ENCODE measurements at regions not wholly inside any gene's neighbourhood (a gene's known extent, or its start where the extent isn't known, plus 50 kb on each side); places are given as distances from the start of the nearest gene placed in this dataset.

- H3K27ac Mint-ChIP-seq, result no peak overlapping the region
- no peaks in the 10 kb centered on the region for H3F3A ChIP-seq (replicated peaks; ENCODE audit: low read depth)
- peaks cover 20% of the 10 kb centered on the region for H3K4me1 Mint-ChIP-seq
- no peaks in the 10 kb centered on the region for H3K27me3 ChIP-seq (ENCODE audit: insufficient read depth)
- H3K4me2 ChIP-seq, result no peak overlapping the region
- H3K9me2 ChIP-seq (ENCODE audit: insufficient read depth), result no peaks in the 10 kb centered on the region
- H3K36me3 ChIP-seq (ENCODE audit: insufficient read depth), result no peaks in the 10 kb centered on the region
- H3K79me2 ChIP-seq (replicated peaks; ENCODE audit: insufficient read depth), result no peaks in the 10 kb centered on the region
- no peak overlapping the region for H3K27ac ChIP-seq (ENCODE audit: low read depth)
- H2AFZ ChIP-seq, result no peak overlapping the region
- ATAC-seq (no peak), DNase-seq (ENCODE audit: low spot score) (no peak)
- peaks cover 23% of the 10 kb centered on the region for H3K4me1 ChIP-seq (ENCODE audit: insufficient read depth)
- TF ChIP-seq EZH2phosphoT487 (IDR thresholded peaks at IDR 0.05; ENCODE audit: unreplicated experiment) (no peak), JUNB (IDR thresholded peaks at IDR 0.05; ENCODE audit: unreplicated experiment) (no peak)
- H3K36me3 Mint-ChIP-seq (ENCODE audit: low read depth), result no peaks in the 10 kb centered on the region
- no peaks in the 10 kb centered on the region for H4K20me1 ChIP-seq (replicated peaks; ENCODE audit: insufficient read depth)
- no peaks in the 10 kb centered on the region for H3K9me3 Mint-ChIP-seq
- no peaks in the 10 kb centered on the region for H3K27me3 Mint-ChIP-seq (ENCODE audit: insufficient read depth, low read depth, poor library complexity)
- no peak overlapping the region for H3K4me3 ChIP-seq
- H3K4me3 Mint-ChIP-seq, result no peak overlapping the region
Observed at GRCh38 chr3:144480416-144480919, 508.8 kb downstream of the DIPK2A start.

- H2AFZ ChIP-seq, result no peak overlapping the region
- no peaks in the 10 kb centered on the region for H3K36me3 Mint-ChIP-seq (ENCODE audit: low read depth)
- DNase-seq (ENCODE audit: low spot score), result no peak
- H3K36me3 ChIP-seq (ENCODE audit: insufficient read depth), result no peaks in the 10 kb centered on the region
- no peaks in the 10 kb centered on the region for H3K79me2 ChIP-seq (replicated peaks; ENCODE audit: insufficient read depth)
- TF ChIP-seq ZNF331 (CRISPR knock-in tag; IDR thresholded peaks at IDR 0.05; ENCODE audit: low read depth) (no peak), CTCF (conservative IDR thresholded peaks at IDR 0.05; ENCODE audit: low read depth in 2 of 2) (no peak)
- H3K27me3 Mint-ChIP-seq (ENCODE audit: insufficient read depth, low read depth, poor library complexity), result no peaks in the 10 kb centered on the region
- no peak for ATAC-seq
- H4K20me1 ChIP-seq (replicated peaks; ENCODE audit: insufficient read depth), result no peaks in the 10 kb centered on the region
- H3K9me3 Mint-ChIP-seq, result no peaks in the 10 kb centered on the region
- H3K27ac Mint-ChIP-seq, result peak overlapping the region; percentile 83
- no peaks in the 10 kb centered on the region for H3K9me2 ChIP-seq (ENCODE audit: insufficient read depth)
- H3K4me3 ChIP-seq, result no peak overlapping the region
- no peaks in the 10 kb centered on the region for H3F3A ChIP-seq (replicated peaks; ENCODE audit: low read depth)
- peaks cover 20% of the 10 kb centered on the region for H3K4me1 Mint-ChIP-seq
- H3K27me3 ChIP-seq (ENCODE audit: insufficient read depth), result no peaks in the 10 kb centered on the region
- H3K4me3 Mint-ChIP-seq, result no peak overlapping the region
- no peak overlapping the region for H3K27ac ChIP-seq (ENCODE audit: low read depth)
- peaks cover 23% of the 10 kb centered on the region for H3K4me1 ChIP-seq (ENCODE audit: insufficient read depth)
- no peak overlapping the region; the same call in 1 of the 2 replicates for H3K4me2 ChIP-seq
Observed at GRCh38 chr3:144482876-144483275, 511.3 kb downstream of the DIPK2A start.

- no peak overlapping the region for H3K27ac ChIP-seq (ENCODE audit: low read depth)
- Mint-ChIP-seq H3K4me3 (no peak overlapping the region), H3K27ac (no peak overlapping the region), H3K27me3 (ENCODE audit: insufficient read depth, low read depth, poor library complexity) (no peaks in the 10 kb centered on the region), H3K9me3 (no peaks in the 10 kb centered on the region), H3K36me3 (ENCODE audit: low read depth) (no peaks in the 10 kb centered on the region), H3K4me1 (peaks cover 27% of the 10 kb centered on the region)
- H3K4me3 ChIP-seq, result no peak overlapping the region
- no peaks in the 10 kb centered on the region for H3K27me3 ChIP-seq (ENCODE audit: insufficient read depth)
- no peak overlapping the region for H3K4me2 ChIP-seq
- DNase-seq (ENCODE audit: low spot score) (no peak), ATAC-seq (no peak)
- no peaks in the 10 kb centered on the region for H3F3A ChIP-seq (replicated peaks; ENCODE audit: low read depth)
- H3K36me3 ChIP-seq (ENCODE audit: insufficient read depth), result no peaks in the 10 kb centered on the region
- H4K20me1 ChIP-seq (replicated peaks; ENCODE audit: insufficient read depth), result no peaks in the 10 kb centered on the region
- H3K79me2 ChIP-seq (replicated peaks; ENCODE audit: insufficient read depth), result no peaks in the 10 kb centered on the region
- H3K4me1 ChIP-seq (ENCODE audit: insufficient read depth), result peaks cover 23% of the 10 kb centered on the region
- TF ChIP-seq STAT1 (IDR thresholded peaks at IDR 0.05; ENCODE audit: unreplicated experiment), result no peak
- no peak for TF ChIP-seq REST (IDR thresholded peaks at IDR 0.05; ENCODE audit: unreplicated experiment)
- TF ChIP-seq POLR2AphosphoS5 (IDR thresholded peaks at IDR 0.05; ENCODE audit: low read depth), result no peak
- TF ChIP-seq EZH2phosphoT487 (IDR thresholded peaks at IDR 0.05; ENCODE audit: unreplicated experiment), result no peak
- H3K9me2 ChIP-seq (ENCODE audit: insufficient read depth), result no peaks in the 10 kb centered on the region
- no peak overlapping the region for H2AFZ ChIP-seq
Observed at GRCh38 chr3:144487011-144487410, 515.4 kb downstream of the DIPK2A start.
